ENCODE measurements at regions not wholly inside any gene's neighbourhood (a gene's known extent, or its start where the extent isn't known, plus 50 kb on each side); places are given as distances from the start of the nearest gene placed in this dataset.

DNA sequence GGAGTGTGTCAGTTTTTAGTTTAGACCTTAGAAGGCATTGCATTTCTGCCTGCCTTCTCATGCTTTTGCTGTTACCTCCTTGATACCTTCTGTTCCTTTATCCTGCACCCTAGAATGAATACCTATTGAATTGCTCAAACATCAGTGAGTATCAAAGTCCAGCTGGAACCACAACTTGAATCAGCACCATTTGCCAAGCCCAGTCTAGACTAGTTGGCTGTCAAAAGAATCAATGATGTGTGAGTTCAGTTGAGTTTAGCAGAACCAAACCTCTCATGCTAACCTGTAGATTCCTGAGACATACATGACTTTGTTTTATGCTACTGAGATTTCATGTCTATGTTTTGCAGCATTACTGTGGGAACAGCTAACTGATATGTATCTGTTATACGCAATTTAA is 116.6 kb downstream of the FAM170A start:
- no peak for TF ChIP-seq POLR2A (IDR thresholded peaks at IDR 0.05)
- TF ChIP-seq, protein P1, sequence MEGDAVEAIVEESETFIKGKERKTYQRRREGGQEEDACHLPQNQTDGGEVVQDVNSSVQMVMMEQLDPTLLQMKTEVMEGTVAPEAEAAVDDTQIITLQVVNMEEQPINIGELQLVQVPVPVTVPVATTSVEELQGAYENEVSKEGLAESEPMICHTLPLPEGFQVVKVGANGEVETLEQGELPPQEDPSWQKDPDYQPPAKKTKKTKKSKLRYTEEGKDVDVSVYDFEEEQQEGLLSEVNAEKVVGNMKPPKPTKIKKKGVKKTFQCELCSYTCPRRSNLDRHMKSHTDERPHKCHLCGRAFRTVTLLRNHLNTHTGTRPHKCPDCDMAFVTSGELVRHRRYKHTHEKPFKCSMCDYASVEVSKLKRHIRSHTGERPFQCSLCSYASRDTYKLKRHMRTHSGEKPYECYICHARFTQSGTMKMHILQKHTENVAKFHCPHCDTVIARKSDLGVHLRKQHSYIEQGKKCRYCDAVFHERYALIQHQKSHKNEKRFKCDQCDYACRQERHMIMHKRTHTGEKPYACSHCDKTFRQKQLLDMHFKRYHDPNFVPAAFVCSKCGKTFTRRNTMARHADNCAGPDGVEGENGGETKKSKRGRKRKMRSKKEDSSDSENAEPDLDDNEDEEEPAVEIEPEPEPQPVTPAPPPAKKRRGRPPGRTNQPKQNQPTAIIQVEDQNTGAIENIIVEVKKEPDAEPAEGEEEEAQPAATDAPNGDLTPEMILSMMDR (IDR thresholded peaks at IDR 0.05), result no peak
